Activated CD8-positive, alpha-beta memory T cell treated with anti-CD3 and anti-CD28 coated beads for 24 hours (primary cell): ENCODE measurements at regions not wholly inside any gene's neighbourhood (a gene's known extent, or its start where the extent isn't known, plus 50 kb on each side); places are given as distances from the start of the nearest gene placed in this dataset.

ENCODE experiments used
- DNase-seq: peaks from one replicate; pipeline ENCODE4 v3.0.0-alpha.2; 2020

GRCh38 chr3:127457546-127458145, 132.9 kb downstream of the TPRA1 start:
- DNase-seq, result no peak

GRCh38 chr3:127457094-127457475, 133.4 kb downstream of the TPRA1 start:
- no peak for DNase-seq

- no peak for DNase-seq
Measured at GRCh38 chr3:127456471-127457093, 134.0 kb downstream of the TPRA1 start.

GRCh38 chr3:127455541-127456450, 134.7 kb downstream of the TPRA1 start:
- DNase-seq, result peak; percentile 83

- DNase-seq, result no peak
Measured at GRCh38 chr3:127454968-127455367, 135.6 kb downstream of the TPRA1 start.

GRCh38 chr3:127454051-127454450, 136.5 kb downstream of the TPRA1 start:
- DNase-seq, result peak; percentile 43

GRCh38 chr3:127452321-127452821, 138.2 kb downstream of the TPRA1 start:
- DNase-seq, result no peak

GRCh38 chr3:127451321-127451720, 139.2 kb downstream of the TPRA1 start:
- no peak for DNase-seq

- DNase-seq, result no peak
Measured at GRCh38 chr3:127450331-127450730, 140.2 kb downstream of the TPRA1 start.

GRCh38 chr3:127449486-127450212, 140.9 kb downstream of the TPRA1 start:
- DNase-seq, result no peak

- DNase-seq, result no peak
Measured at GRCh38 chr3:127448671-127449070, 141.9 kb downstream of the TPRA1 start.

GRCh38 chr3:127448161-127448561, 142.4 kb downstream of the TPRA1 start:
- no peak for DNase-seq

GRCh38 chr3:127446756-127447155, 143.8 kb downstream of the TPRA1 start:
- no peak for DNase-seq

- no peak for DNase-seq
Measured at GRCh38 chr3:127445581-127446343, 144.8 kb downstream of the TPRA1 start.

GRCh38 chr3:127444761-127445160, 145.8 kb downstream of the TPRA1 start:
- DNase-seq, result no peak

- no peak for DNase-seq
Measured at GRCh38 chr3:127443581-127444375, 146.8 kb downstream of the TPRA1 start.

- DNase-seq, result no peak
Measured at GRCh38 chr3:127442506-127442905, 148.0 kb downstream of the TPRA1 start.

- no peak for DNase-seq
Measured at GRCh38 chr3:127441764-127442163, 148.8 kb downstream of the TPRA1 start.

- peak; percentile 9 for DNase-seq
Measured at GRCh38 chr3:127440384-127440783, 150.1 kb downstream of the TPRA1 start.

- peak; percentile 26 for DNase-seq
Measured at GRCh38 chr3:127439621-127440020, 150.9 kb downstream of the TPRA1 start.

- DNase-seq, result peak; percentile 38
Measured at GRCh38 chr3:127438951-127439350, 151.1 kb upstream of the PRR20G start.
